Suprapubic skin (tissue), 3 donors: ENCODE measurements at regions not wholly inside any gene's neighbourhood (a gene's known extent, or its start where the extent isn't known, plus 50 kb on each side); places are given as distances from the start of the nearest gene placed in this dataset.

Source experiments
- POLR2A ChIP-seq, 2 donors: fragments of 450-650 bp; IDR thresholded peaks; one replicate each; pipeline ENCODE4 v1.6.1; 2017; ENCODE audit warnings: antibody characterized with exemption in 2 of 2, mild to moderate bottlenecking in 2 of 2, moderate library complexity in 2 of 2
- TF ChIP-seq, protein P1 (sequence below), 2 donors: fragments of 200-600 bp in 1 of 2; fragments of 450-650 bp in 1 of 2; sonication (generic) in 1 of 2; IDR thresholded peaks; one replicate each; pipeline ENCODE4 v1.5.1; 2016 to 2019; ENCODE audit warnings: antibody characterized with exemption in 2 of 2, mild to moderate bottlenecking in 1 of 2, moderate library complexity in 1 of 2

DNA sequence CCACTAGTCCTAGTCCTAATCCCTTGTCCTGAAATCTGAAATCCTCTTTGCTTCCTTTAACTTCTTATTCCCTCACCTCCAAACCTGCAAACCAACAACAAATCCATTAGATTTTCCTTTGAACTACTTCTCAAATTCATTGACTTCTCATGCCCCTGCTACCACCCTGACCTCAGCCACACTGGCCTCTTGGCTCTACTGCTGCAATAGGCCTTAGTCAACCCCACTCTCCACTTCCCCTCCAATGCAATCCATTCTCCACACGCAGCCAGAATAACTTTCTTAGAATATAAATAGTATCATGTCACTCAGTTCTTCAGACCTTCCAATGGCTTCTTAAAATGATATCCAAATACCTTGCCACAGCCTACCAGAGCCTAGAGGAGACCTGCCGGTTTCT is 131.1 kb upstream of the GADL1 start:
- TF ChIP-seq, protein P1, sequence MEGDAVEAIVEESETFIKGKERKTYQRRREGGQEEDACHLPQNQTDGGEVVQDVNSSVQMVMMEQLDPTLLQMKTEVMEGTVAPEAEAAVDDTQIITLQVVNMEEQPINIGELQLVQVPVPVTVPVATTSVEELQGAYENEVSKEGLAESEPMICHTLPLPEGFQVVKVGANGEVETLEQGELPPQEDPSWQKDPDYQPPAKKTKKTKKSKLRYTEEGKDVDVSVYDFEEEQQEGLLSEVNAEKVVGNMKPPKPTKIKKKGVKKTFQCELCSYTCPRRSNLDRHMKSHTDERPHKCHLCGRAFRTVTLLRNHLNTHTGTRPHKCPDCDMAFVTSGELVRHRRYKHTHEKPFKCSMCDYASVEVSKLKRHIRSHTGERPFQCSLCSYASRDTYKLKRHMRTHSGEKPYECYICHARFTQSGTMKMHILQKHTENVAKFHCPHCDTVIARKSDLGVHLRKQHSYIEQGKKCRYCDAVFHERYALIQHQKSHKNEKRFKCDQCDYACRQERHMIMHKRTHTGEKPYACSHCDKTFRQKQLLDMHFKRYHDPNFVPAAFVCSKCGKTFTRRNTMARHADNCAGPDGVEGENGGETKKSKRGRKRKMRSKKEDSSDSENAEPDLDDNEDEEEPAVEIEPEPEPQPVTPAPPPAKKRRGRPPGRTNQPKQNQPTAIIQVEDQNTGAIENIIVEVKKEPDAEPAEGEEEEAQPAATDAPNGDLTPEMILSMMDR (IDR thresholded peaks at IDR 0.05): no peak
- no peak for TF ChIP-seq POLR2A (IDR thresholded peaks at IDR 0.05)
